NCI-H1048 (cell line): ENCODE measurements at regions not wholly inside any gene's neighbourhood (a gene's known extent, or its start where the extent isn't known, plus 50 kb on each side); places are given as distances from the start of the nearest gene placed in this dataset.
"Not testable (repeated sequence)": the region's sequence is repeated elsewhere in the genome, so short reads cannot be mapped to it uniquely, and the experiment has no call there.

Experiments used
- DNase-seq: peaks from one replicate; lab custom pipeline; 2025; lab: John Stamatoyannopoulos, UW

DNA sequence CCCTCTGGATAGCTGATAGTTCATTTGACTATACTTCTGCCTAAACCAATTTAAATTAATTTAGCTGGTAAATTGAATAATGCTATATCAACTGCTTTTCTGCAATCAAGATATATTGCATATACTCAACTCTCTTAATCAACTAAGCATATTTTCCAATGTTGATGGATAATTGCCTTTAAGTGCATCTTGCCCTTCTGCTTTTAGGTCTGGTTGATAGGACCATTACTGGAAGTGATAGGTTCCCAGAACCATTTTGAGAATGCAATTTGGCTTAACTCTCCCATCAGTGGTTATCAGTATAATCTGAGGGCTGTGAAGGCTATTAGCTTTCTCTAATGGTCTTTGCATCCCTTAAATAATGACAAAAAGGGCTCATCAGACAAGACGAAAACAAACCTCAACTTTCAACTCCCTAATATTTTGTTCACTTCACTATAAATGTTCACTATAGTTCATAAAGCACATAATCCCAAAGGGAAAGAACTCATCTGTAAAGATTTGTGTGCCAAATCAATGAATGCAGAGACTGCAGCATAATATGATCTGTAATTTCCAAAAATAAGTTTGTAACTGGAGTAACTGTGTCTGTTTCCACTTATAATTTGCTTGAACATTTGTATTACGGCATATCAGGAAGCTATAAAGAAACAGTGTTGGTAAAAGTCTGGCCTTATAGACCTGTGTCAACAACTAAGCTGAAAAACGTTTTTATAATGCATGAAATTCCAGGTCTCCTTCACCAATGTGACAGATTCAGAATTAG, 273.6 kb downstream of the FBXO8 start:
- no peak for DNase-seq

GRCh38 chr4:174005422-174005821, 278.0 kb downstream of the FBXO8 start:
- DNase-seq, result no peak

DNA sequence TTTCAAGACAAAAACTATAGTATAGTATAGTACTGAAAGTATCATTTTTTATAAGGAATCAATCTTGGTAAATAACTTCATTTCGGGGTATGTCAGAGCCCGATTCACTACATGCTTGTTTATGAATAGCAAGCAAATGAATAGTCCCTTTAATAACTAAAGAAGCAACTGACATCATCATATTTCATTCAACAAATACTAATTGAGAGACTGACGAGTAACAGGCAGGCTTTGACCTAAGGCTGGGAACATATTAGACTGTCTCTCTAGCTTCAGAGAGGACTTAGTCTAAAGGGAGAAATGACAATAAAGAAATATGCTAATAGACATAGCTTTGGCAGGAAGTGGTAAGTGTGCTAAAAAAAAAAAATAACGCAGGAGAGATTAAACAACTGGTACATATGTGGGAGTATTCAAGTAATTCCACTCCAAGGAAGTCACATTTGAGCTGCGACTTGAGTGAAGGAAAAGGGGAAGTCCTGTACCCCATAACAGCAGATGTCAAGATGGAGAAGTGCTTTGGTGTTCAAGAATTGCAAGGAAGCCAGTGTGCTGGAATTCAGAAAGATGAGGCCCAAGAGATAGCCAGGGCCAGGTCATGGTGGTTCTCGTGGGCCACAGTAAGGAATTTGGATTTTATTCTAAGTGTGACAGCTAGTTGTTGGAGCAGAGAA, 284.9 kb downstream of the FBXO8 start:
- DNase-seq, result no peak

- not testable (repeated sequence) for DNase-seq
Observed at GRCh38 chr4:173995779-173996178, 287.7 kb downstream of the FBXO8 start.

DNA sequence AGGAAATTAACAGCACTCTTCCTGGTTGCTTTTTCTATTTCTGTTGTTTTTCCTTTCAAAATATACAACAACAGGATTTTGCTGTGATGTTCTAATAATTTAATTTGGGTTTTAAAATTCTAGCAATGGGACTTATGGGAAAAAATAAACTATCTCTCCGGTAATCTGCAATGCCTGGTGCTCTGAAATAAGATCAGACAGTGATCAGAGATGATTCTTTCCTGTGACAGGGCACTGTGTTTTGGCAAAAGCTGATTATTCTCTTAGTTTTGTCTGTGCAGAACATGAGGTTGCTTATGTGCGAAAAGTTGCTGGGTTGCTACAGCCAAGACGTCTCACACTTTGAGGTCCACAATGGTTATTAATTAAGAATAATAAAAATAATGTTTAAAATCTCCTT, 291.7 kb downstream of the FBXO8 start:
- DNase-seq, result no peak

- no peak for DNase-seq
Observed at GRCh38 chr4:173991316-173991715, 292.2 kb downstream of the FBXO8 start.

DNA sequence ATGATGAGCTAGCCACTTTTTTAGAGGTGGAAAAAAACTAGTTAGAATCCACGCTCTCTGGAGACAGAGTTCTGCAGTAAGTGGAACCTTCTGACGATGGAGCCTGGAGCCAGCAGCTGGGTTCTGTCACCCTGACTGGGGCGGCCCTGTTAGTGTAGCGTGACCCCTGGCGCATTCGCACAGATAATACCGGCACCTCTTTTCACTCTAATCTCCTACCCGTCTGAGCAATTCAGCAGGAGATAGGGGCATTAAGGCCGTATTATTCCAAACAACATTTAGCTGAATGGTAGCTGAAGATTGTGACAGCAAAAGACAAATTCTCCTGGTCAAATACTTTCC, 292.6 kb downstream of the FBXO8 start:
- no peak for DNase-seq

DNA sequence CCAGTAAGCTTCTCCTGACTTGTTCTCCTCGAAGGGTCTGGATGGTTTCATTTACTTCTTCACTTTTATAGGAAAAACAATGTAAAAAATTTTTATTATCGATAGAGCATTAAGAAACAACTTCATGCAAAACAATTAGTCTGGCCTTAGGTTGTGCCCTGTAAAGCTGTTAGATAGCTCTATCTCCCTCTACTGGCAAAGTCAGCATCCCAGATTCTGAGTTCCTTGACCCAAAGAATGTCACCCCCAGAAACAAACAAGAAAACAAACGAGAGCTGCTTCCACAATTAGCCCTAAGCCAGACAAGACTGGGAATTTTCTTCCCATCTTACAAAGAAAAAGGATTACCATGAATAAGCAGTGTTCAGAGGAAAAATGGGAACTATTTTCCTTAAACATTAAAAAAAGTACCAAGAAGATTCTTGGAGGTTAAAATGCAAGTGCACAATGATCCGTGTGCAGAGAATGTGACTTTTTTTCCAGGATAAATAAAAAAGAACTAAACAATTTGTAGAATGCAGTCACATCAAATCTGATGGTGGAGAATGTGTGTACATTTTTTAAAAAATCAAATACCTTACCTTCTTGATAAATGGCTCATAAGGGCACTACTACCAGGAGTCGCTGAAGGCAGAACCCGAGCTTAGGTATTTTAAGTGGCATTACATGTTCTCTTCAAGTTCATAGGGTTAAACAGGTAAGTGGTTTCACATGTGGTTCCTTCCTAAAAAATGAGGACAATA, 293.2 kb downstream of the FBXO8 start:
- no peak for DNase-seq

DNA sequence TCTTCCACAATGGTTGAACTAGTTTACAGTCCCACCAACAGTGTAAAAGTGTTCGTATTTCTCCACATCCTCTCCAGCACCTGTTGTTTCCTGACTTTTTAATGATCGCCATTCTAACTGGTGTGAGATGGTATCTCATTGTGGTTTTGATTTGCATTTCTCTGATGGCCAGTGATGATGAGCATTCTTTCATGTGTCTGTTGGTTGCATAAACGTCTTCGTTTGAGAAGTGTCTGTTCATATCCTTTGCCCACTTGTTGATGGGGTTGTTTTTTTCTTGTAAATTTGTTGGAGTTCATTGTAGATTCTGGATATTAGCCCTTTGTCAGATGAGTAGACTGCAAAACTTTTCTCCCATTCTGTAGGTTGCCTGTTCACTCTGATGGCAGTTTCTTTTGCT, 319.9 kb downstream of the FBXO8 start:
- not testable (repeated sequence) for DNase-seq

- no peak for DNase-seq
Observed at GRCh38 chr4:173960398-173960797, 323.1 kb downstream of the FBXO8 start.

DNA sequence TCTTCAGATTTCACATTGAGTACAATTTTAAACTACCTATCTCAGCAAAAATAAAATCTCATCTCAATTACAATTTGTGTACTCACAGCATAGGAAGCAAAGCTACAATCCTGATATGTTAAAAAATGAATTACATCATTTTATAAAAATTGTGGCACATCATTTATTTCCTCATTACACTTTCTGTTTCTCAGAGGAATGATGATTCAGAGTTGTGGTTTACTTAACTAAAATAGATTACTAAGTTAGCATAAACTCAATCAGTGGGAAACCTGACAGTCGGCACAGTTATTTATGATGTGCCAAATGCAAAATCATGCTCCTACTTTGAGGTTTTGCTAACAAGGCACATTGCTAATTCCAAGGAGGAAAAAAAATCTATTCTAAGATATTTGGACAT, 325.0 kb downstream of the FBXO8 start:
- no peak for DNase-seq

- DNase-seq, result no peak
Observed at GRCh38 chr4:173943547-173943946, 339.9 kb downstream of the FBXO8 start.

DNA sequence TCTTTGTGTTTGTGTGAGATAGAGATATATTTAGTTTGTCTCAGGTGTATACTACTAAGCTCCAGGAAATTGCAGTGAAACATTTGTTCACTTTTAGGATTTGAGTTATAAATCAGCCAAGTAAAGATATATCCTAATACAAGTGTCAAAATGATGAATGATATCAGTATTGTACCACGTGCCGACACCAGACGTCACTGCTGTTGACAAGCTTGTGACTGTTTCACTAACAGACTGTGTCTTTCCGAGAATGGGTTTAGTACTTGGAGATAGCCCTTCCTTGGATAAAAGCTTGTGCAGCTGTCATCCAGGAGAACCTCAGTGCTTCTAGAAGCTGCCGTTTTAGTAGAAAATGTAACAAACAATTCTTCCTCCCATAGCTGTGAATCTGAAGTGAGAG, 343.3 kb downstream of the FBXO8 start:
- no peak for DNase-seq

DNA sequence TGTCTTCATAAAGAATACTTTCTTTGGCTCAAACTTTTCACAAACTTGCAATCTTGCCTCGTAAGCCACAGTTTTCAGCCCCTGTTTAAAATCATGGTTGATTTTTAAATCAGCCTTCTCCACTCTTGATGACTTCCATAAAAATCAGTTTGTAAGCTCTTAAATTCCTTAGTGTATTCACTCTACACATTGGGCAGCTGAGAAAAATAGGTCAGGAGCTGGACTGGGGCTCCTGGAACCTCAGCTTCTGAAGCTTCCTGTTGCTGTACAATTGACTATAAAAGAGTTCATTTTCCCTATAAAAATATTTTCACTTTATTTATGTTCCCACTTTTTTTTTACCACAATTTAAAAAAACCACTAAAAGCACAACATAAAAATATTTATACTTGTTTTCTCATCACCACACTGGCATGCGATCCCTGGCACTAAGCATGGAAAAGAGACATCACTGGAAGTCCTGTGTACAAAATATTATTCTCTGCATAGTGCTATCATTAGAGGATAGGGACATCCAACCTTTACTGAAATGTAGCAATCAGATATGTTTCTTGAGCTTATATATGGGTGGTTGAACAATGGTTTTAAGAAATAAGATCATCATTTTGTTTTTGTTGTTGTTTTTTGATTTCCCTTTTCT, 345.7 kb downstream of the FBXO8 start:
- DNase-seq, result no peak

- no peak for DNase-seq
Observed at GRCh38 chr4:173936861-173937260, 346.6 kb downstream of the FBXO8 start.

GRCh38 chr4:173935622-173936405, 347.7 kb downstream of the FBXO8 start:
- no peak for DNase-seq

DNA sequence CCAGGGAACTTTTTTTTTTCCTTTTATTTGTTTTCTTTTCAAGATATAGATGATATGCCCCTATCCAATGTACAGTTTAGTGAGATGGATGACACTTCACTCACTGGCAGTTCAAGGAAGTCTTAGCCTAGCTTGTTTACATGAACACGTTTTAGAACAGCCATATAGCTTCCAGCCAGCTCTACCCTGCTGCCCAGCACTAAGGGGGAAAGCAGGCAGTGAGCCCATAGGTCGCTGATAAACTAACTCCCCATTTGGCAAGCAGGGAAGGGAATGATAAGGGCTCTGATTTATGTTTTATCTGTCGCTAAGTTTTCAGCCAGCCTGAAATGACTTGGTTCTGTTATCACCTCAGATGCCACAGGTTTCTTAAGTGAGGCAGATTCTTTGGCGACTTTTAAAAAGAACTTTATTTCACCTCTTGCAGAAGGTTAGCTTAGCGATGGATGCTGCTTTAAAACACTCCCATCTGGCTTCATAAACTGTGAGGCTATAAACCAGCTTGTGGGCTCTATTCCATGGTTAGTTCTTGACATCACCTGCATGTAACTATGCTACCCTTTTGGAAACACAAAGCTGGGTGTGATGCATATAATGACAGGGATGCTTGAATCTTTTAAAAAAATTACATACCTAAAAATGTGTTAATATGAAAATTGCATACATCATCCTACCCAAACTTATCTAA, 348.4 kb downstream of the FBXO8 start:
- DNase-seq, result no peak

- DNase-seq, result no peak
Observed at GRCh38 chr4:173934201-173934600, 349.3 kb downstream of the FBXO8 start.

DNA sequence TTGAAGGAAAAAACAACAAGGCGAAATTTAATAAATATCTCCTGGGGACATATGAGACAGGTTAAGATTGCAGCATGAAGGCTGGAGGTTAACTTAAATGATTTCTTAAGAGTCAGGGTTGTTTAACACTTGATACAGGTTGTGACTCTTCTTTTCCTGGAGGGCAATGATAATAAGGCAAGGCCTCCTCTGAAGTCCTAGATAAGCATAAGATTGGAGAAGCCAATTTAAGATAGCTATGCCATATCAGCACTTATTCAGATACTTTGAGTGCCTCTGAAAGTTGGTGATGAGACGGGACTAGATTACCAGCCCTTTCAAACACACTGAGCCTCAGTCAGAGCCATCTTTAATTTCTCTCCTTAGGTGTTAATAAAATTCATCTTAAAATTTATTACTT, 350.8 kb downstream of the FBXO8 start:
- no peak for DNase-seq

DNA sequence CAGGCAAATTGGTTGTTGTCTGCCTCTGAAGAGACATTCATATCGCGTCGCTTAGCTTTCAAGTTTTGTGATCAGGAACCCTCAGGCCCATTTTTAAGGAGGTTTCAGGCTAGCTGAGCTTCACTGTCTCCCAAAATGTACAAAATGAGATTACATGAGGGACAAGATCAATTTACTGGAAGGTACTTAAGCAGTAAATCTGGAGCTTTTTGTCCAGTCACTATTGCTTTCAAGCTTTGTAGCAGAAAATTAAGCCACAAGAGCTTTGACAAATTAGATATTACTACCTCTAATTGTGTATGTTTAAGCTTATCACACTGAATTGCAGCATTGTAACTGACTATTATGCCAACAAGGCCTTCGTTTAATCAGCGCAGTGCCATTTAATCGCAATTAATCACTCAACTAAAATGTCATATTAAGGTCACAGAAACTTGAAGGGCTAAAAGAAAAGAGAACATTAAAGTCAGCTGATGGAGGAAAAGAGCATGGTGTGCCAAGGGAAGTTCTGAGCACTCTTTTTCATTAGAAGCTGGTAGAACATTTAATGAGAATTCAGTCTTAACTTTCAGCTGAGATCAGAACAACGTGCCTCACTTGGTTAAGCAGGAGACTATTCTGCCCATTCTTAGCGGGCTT, 353.0 kb downstream of the FBXO8 start:
- DNase-seq, result no peak

DNA sequence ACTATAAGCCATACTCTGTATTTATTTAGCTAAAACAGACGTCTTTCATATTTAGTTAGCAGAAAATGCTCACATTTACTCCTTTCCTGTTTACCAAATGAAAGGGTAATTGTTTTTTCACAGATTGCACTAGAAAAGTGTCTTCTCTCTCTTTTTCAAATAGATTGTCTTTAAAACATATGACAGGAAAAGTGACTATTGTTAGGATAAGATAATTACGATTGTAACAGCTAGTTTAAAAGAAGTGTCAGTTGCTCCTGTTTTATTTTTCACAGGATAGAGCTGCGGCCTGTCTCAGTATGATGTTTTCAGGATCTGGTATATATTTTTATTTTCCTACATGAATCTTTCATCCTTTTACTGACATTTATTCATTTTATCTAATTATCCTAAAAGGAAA, 353.5 kb downstream of the FBXO8 start:
- DNase-seq, result no peak
